Body of pancreas (tissue), 4 donors: ENCODE measurements at regions not wholly inside any gene's neighbourhood (a gene's known extent, or its start where the extent isn't known, plus 50 kb on each side); places are given as distances from the start of the nearest gene placed in this dataset.

ENCODE experiments used
- POLR2A ChIP-seq, 3 donors: fragments of 450-650 bp; IDR thresholded peaks; one replicate each; pipeline ENCODE4 v1.6.1; 2016; ENCODE audit warnings: antibody characterized with exemption in 3 of 3, mild to moderate bottlenecking in 2 of 3
- TF ChIP-seq, protein P1 (sequence below), 7 experiments: fragments of 450-650 bp in 4 of 7; fragments of 200-600 bp in 3 of 7; sonication (generic) in 3 of 7; IDR thresholded peaks; one replicate each; pipeline ENCODE4 v1.5.1; 2016 to 2019; ENCODE audit warnings: antibody characterized with exemption in 7 of 7

DNA sequence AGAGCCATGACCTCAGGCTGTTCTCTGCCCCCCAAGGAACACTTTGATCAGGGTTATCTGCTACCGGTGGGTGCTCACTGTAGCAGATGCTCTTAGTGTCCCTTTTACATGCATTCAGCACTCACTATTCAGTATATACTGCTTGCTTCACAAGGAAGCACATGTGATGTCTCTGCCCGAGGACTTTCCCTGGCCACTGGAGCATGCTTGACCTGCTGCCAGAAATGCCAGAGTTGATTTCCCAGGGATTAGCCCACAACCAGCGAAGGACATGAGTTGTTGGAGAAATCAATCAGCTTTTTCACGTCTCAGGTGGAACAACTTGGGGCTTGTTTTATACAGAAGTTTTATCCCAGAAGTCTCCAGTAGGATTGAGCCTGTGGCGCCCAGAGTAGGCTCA is 51.2 kb upstream of the RPS6KA3 start:
- TF ChIP-seq, protein P1, sequence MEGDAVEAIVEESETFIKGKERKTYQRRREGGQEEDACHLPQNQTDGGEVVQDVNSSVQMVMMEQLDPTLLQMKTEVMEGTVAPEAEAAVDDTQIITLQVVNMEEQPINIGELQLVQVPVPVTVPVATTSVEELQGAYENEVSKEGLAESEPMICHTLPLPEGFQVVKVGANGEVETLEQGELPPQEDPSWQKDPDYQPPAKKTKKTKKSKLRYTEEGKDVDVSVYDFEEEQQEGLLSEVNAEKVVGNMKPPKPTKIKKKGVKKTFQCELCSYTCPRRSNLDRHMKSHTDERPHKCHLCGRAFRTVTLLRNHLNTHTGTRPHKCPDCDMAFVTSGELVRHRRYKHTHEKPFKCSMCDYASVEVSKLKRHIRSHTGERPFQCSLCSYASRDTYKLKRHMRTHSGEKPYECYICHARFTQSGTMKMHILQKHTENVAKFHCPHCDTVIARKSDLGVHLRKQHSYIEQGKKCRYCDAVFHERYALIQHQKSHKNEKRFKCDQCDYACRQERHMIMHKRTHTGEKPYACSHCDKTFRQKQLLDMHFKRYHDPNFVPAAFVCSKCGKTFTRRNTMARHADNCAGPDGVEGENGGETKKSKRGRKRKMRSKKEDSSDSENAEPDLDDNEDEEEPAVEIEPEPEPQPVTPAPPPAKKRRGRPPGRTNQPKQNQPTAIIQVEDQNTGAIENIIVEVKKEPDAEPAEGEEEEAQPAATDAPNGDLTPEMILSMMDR (IDR thresholded peaks at IDR 0.05): no peak
- no peak for TF ChIP-seq POLR2A (IDR thresholded peaks at IDR 0.05)
